Neural crest cell (in vitro differentiated cells): ENCODE measurements at regions not wholly inside any gene's neighbourhood (a gene's known extent, or its start where the extent isn't known, plus 50 kb on each side); places are given as distances from the start of the nearest gene placed in this dataset.

Experiments
- DNase-seq: peaks from one replicate; pipeline ENCODE4 v3.0.0; 2021; ENCODE audit warnings: low read depth, mixed read lengths, low spot score
- H3K27ac Mint-ChIP-seq: one replicate; pipeline ENCODE4 v1.8.0; 2021; ENCODE audit warnings: mild to moderate bottlenecking, mixed read lengths; ENCODE audit not compliant: unreplicated experiment
- H3K27me3 Mint-ChIP-seq: 2 replicates; pipeline ENCODE4 v1.8.0; 2021; ENCODE audit warnings: low read depth, mild to moderate bottlenecking, mixed read lengths
- H3K36me3 Mint-ChIP-seq: 2 replicates; pipeline ENCODE4 v1.8.0; 2021; ENCODE audit warnings: low read depth, mild to moderate bottlenecking, mixed read lengths
- H3K4me1 Mint-ChIP-seq: 2 replicates; pipeline ENCODE4 v1.8.0; 2021; ENCODE audit warnings: mixed read lengths
- H3K4me3 Mint-ChIP-seq: one replicate; pipeline ENCODE4 v1.8.0; 2021; ENCODE audit warnings: mild to moderate bottlenecking, mixed read lengths
- H3K9me3 Mint-ChIP-seq: 2 replicates; pipeline ENCODE4 v1.8.0; 2021; ENCODE audit warnings: mixed read lengths
- CTCF ChIP-seq: fragments of 200-600 bp; sonication (generic); conservative IDR thresholded peaks from 2 replicates; pipeline ENCODE4 v1.5.0; 2021; ENCODE audit warnings: antibody characterized with exemption, mild to moderate bottlenecking

- H3K27ac Mint-ChIP-seq: no peak overlapping the region
- no peak for DNase-seq
- TF ChIP-seq CTCF: no peak
- no peaks in the 10 kb centered on the region for H3K27me3 Mint-ChIP-seq
- H3K36me3 Mint-ChIP-seq: no peaks in the 10 kb centered on the region
- H3K9me3 Mint-ChIP-seq: no peaks in the 10 kb centered on the region
- no peak overlapping the region for H3K4me3 Mint-ChIP-seq
- H3K4me1 Mint-ChIP-seq: no peaks in the 10 kb centered on the region
These were observed 653.0 kb downstream of the RPL10L start for GRCh38 chr14:45998554-45998953.

GRCh38 chr14:45990252-45990651 is 661.3 kb downstream of the RPL10L start:
- H3K27me3 Mint-ChIP-seq: no peaks in the 10 kb centered on the region
- no peaks in the 10 kb centered on the region for H3K36me3 Mint-ChIP-seq
- no peak overlapping the region for H3K4me3 Mint-ChIP-seq
- peaks cover 4% of the 10 kb centered on the region for H3K9me3 Mint-ChIP-seq
- no peak overlapping the region for H3K27ac Mint-ChIP-seq
- peak; percentile 60 for TF ChIP-seq CTCF
- no peaks in the 10 kb centered on the region for H3K4me1 Mint-ChIP-seq
- no peak for DNase-seq

- TF ChIP-seq CTCF: no peak
- Mint-ChIP-seq H3K36me3 (no peaks in the 10 kb centered on the region), H3K4me1 (no peaks in the 10 kb centered on the region), H3K9me3 (no peaks in the 10 kb centered on the region), H3K27ac (no peak overlapping the region), H3K27me3 (no peaks in the 10 kb centered on the region), H3K4me3 (no peak overlapping the region)
- no peak for DNase-seq
These were observed 675.6 kb downstream of the RPL10L start for GRCh38 chr14:45976001-45976400.

- no peaks in the 10 kb centered on the region for H3K27me3 Mint-ChIP-seq
- DNase-seq: no peak
- no peak overlapping the region for H3K4me3 Mint-ChIP-seq
- no peak overlapping the region for H3K27ac Mint-ChIP-seq
- no peaks in the 10 kb centered on the region for H3K4me1 Mint-ChIP-seq
- no peaks in the 10 kb centered on the region for H3K36me3 Mint-ChIP-seq
- no peak for TF ChIP-seq CTCF
- peaks cover 3% of the 10 kb centered on the region for H3K9me3 Mint-ChIP-seq
These were observed 679.2 kb downstream of the RPL10L start for GRCh38 chr14:45972416-45972815.

- no peaks in the 10 kb centered on the region for H3K36me3 Mint-ChIP-seq
- H3K4me1 Mint-ChIP-seq: no peaks in the 10 kb centered on the region
- no peak overlapping the region for H3K4me3 Mint-ChIP-seq
- H3K27ac Mint-ChIP-seq: no peak overlapping the region
- no peak for DNase-seq
- H3K9me3 Mint-ChIP-seq: peaks cover 3% of the 10 kb centered on the region
- no peaks in the 10 kb centered on the region for H3K27me3 Mint-ChIP-seq
- TF ChIP-seq CTCF: no peak
These were observed 681.0 kb downstream of the RPL10L start for GRCh38 chr14:45970621-45971020.

- Mint-ChIP-seq H3K36me3 (no peaks in the 10 kb centered on the region), H3K4me1 (no peaks in the 10 kb centered on the region), H3K27me3 (no peaks in the 10 kb centered on the region), H3K4me3 (no peak overlapping the region), H3K27ac (no peak overlapping the region), H3K9me3 (peaks cover 3% of the 10 kb centered on the region)
- no peak for DNase-seq
- no peak for TF ChIP-seq CTCF
These were observed 683.5 kb downstream of the RPL10L start for GRCh38 chr14:45968037-45968436.
